Mammary epithelial cell (primary cell): ENCODE measurements at regions not wholly inside any gene's neighbourhood (a gene's known extent, or its start where the extent isn't known, plus 50 kb on each side); places are given as distances from the start of the nearest gene placed in this dataset.

Source experiments
- EZH2 ChIP-seq: IDR thresholded peaks from 2 replicates; pipeline ENCODE4 v1.6.1; 2012; ENCODE audit warnings: low read length, inconsistent platforms, borderline replicate concordance
- TF ChIP-seq, protein P1 (sequence below), 2 donors: IDR thresholded peaks in 1 of 2; conservative IDR thresholded peaks in 1 of 2; 2 replicates each; pipeline ENCODE4 v1.5.1; 2011 to 2012; ENCODE audit warnings: inconsistent platforms in 2 of 2, low read length in 2 of 2, mild to moderate bottlenecking in 2 of 2, control low read depth in 1 of 2, low read depth in 1 of 2; ENCODE audit not compliant: insufficient read depth in 1 of 2; ENCODE audit errors: extremely low read depth in 1 of 2

DNA sequence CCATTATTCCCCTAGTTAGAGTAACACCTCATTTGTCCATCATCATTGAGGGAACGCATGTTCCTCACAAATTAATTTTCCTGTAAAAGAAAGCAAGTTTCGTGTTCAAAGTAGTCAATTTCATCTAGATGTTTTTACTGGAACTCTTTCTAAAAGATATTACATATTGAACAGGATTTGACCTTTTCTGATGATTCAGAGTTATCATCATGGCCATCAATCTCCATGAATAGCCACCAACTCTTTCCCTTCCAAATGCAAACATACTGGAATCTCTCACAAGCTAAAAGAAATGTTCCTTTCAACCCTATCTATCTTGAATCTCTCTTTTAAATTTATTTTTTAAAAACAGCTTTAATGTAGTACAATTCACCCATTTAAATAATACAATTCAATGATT lies 263.1 kb upstream of the FAR2 start:
- TF ChIP-seq, protein P1, sequence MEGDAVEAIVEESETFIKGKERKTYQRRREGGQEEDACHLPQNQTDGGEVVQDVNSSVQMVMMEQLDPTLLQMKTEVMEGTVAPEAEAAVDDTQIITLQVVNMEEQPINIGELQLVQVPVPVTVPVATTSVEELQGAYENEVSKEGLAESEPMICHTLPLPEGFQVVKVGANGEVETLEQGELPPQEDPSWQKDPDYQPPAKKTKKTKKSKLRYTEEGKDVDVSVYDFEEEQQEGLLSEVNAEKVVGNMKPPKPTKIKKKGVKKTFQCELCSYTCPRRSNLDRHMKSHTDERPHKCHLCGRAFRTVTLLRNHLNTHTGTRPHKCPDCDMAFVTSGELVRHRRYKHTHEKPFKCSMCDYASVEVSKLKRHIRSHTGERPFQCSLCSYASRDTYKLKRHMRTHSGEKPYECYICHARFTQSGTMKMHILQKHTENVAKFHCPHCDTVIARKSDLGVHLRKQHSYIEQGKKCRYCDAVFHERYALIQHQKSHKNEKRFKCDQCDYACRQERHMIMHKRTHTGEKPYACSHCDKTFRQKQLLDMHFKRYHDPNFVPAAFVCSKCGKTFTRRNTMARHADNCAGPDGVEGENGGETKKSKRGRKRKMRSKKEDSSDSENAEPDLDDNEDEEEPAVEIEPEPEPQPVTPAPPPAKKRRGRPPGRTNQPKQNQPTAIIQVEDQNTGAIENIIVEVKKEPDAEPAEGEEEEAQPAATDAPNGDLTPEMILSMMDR (conservative IDR thresholded peaks at IDR 0.05 in 1 of 2, IDR thresholded peaks at IDR 0.05 in 1 of 2; ENCODE audit: extremely low read depth in 1 of 2, insufficient read depth in 1 of 2, low read depth in 1 of 2, low read length in 2 of 2): no peak
- no peak for TF ChIP-seq EZH2
